ENCODE measurements at regions not wholly inside any gene's neighbourhood (a gene's known extent, or its start where the extent isn't known, plus 50 kb on each side); places are given as distances from the start of the nearest gene placed in this dataset.

GRCh38 chr22:27525711-27526110 is 275.8 kb downstream of the MN1 start:
- Histone ChIP-seq H3K27me3 (no peaks in the 10 kb centered on the region), H3K27ac (no peak overlapping the region), H3K9me3 (no peaks in the 10 kb centered on the region), H3K4me1 (no peaks in the 10 kb centered on the region), H3K36me3 (no peaks in the 10 kb centered on the region), H3K4me3 (no peak overlapping the region)
- ATAC-seq: no peak
- in situ Hi-C loops (cut with MboI; ENCODE audit: low sequenced_read_pairs in 4 of 4): no loop called here
- TF ChIP-seq POLR2A (IDR thresholded peaks at IDR 0.05) (no peak), CTCF (IDR thresholded peaks at IDR 0.05 in 4 of 5, conservative IDR thresholded peaks at IDR 0.05 in 1 of 5) (no peak)
- intact Hi-C loops (cut with DNase I; ENCODE audit: low total_unique reads): no loop called here
- DNase-seq: no peak

- Histone ChIP-seq H3K27me3 (no peaks in the 10 kb centered on the region), H3K9me3 (no peaks in the 10 kb centered on the region), H3K36me3 (no peaks in the 10 kb centered on the region), H3K4me3 (no peak overlapping the region), H3K4me1 (peaks cover 0 to 3% of the 10 kb centered on the region in 2 donors), H3K27ac (no peak overlapping the region)
- ATAC-seq (no peak), DNase-seq (no peak)
- intact Hi-C loops (cut with DNase I; ENCODE audit: low total_unique reads) (no loop called here), in situ Hi-C loops (cut with MboI; ENCODE audit: low sequenced_read_pairs in 4 of 4) (no loop called here)
- TF ChIP-seq POLR2A (IDR thresholded peaks at IDR 0.05): no peak
- TF ChIP-seq CTCF (IDR thresholded peaks at IDR 0.05 in 4 of 5, conservative IDR thresholded peaks at IDR 0.05 in 1 of 5): no peak
Measured at GRCh38 chr22:27526901-27527300, 274.7 kb downstream of the MN1 start.

GRCh38 chr22:27531782-27532530 is 269.6 kb downstream of the MN1 start:
- Histone ChIP-seq H3K27me3 (no peaks in the 10 kb centered on the region), H3K4me1 (peaks cover 0 to 4% of the 10 kb centered on the region in 2 donors), H3K27ac (no peak overlapping the region), H3K36me3 (no peaks in the 10 kb centered on the region), H3K9me3 (no peaks in the 10 kb centered on the region), H3K4me3 (no peak overlapping the region)
- no peak for TF ChIP-seq CTCF (IDR thresholded peaks at IDR 0.05 in 4 of 5, conservative IDR thresholded peaks at IDR 0.05 in 1 of 5)
- TF ChIP-seq POLR2A (IDR thresholded peaks at IDR 0.05): no peak
- ATAC-seq (peak in 1 of 2 donors; percentile 58), DNase-seq (no peak)
- intact Hi-C loops (cut with DNase I; ENCODE audit: low total_unique reads): no loop called here
- in situ Hi-C loops (cut with MboI; ENCODE audit: low sequenced_read_pairs in 4 of 4): no loop called here

GRCh38 chr22:27533105-27533745 is 268.3 kb downstream of the MN1 start:
- DNase-seq: no peak
- Histone ChIP-seq H3K9me3 (no peaks in the 10 kb centered on the region), H3K4me3 (no peak overlapping the region), H3K27ac (no peak overlapping the region), H3K4me1 (peaks cover 0 to 4% of the 10 kb centered on the region in 2 donors), H3K27me3 (peaks cover 0 to 4% (median 0%) of the 10 kb centered on the region in 3 donors), H3K36me3 (no peaks in the 10 kb centered on the region)
- TF ChIP-seq CTCF (IDR thresholded peaks at IDR 0.05 in 4 of 5, conservative IDR thresholded peaks at IDR 0.05 in 1 of 5) (no peak), POLR2A (IDR thresholded peaks at IDR 0.05) (no peak)
- in situ Hi-C loops (cut with MboI; ENCODE audit: low sequenced_read_pairs in 4 of 4) (no loop called here), intact Hi-C loops (cut with DNase I; ENCODE audit: low total_unique reads) (no loop called here)
- ATAC-seq: no peak

Data from gastrocnemius medialis (tissue), 4 donors.